Aorta (tissue), 5 donors: ENCODE measurements at regions not wholly inside any gene's neighbourhood (a gene's known extent, or its start where the extent isn't known, plus 50 kb on each side); places are given as distances from the start of the nearest gene placed in this dataset.
A peak's percentile ranks its signal among the peaks of the same experiment; 100 is the strongest.

Source experiments
- ATAC-seq: fragments of 200-7000 bp; cut with Tn5 transposase; one replicate; pipeline ENCODE4 v1.9.1; 2022; ENCODE audit warnings: moderate library complexity; ENCODE audit not compliant: low FRiP score
- DNase-seq, 2 donors: peaks; one replicate each; pipeline ENCODE4 v3.0.0-alpha.2; 2020
- H3K27ac ChIP-seq, 2 donors: one replicate each; pipeline ENCODE4 v1.5.1; 2013; ENCODE audit warnings: low read length in 2 of 2, mild to moderate bottlenecking in 2 of 2, moderate library complexity in 2 of 2, control low read depth in 1 of 2, inconsistent platforms in 1 of 2, low read depth in 1 of 2
- H3K27me3 ChIP-seq, 2 donors: one replicate each; pipeline ENCODE4 v1.6.1; 2013; ENCODE audit warnings: control low read depth in 1 of 2, low read length in 1 of 2, mild to moderate bottlenecking in 1 of 2, moderate library complexity in 1 of 2; ENCODE audit not compliant: insufficient read depth in 2 of 2, control insufficient read depth in 1 of 2
- H3K36me3 ChIP-seq, 2 donors: one replicate each; pipeline ENCODE4 v1.6.1; 2013; ENCODE audit warnings: control low read depth in 1 of 2, low read length in 1 of 2, mild to moderate bottlenecking in 1 of 2; ENCODE audit not compliant: insufficient read depth in 2 of 2, control insufficient read depth in 1 of 2
- H3K4me1 ChIP-seq, 2 donors: one replicate each; pipeline ENCODE4 v1.6.1; 2013; ENCODE audit warnings: low read length in 2 of 2, control low read depth in 1 of 2, mild to moderate bottlenecking in 1 of 2, moderate library complexity in 1 of 2; ENCODE audit not compliant: insufficient read depth in 2 of 2, control insufficient read depth in 1 of 2
- H3K4me3 ChIP-seq, 2 donors: one replicate each; pipeline ENCODE4 v1.5.1; 2013; ENCODE audit warnings: low read length in 2 of 2, control low read depth in 1 of 2, mild to moderate bottlenecking in 1 of 2
- H3K9me3 ChIP-seq: one replicate; pipeline ENCODE4 v1.6.1; 2013; ENCODE audit warnings: mild to moderate bottlenecking, low read length; ENCODE audit not compliant: control insufficient read depth
- WGBS, 2 donors: extraction: QIAGEN DNeasy Blood & Tissue Kit; methylation state at CpG; one replicate each; pipeline ENCODE4 v1.1.7; 2013; 5-methylcytosine and 5-hydroxymethylcytosine counted together
- intact Hi-C, 2 donors: fragments of 100-400 bp; cut with DNase I; formaldehyde crosslinking; loops; one replicate each; pipeline versions ENCODE4 v1.14.2 to v1.15.0; 2022
- donor health status: healthy with polysubstance abuse.
- donor health status: Bipolar disorder and iron deficiency.
- donor health status: DM: no; HTN: no; CAD: no.
- donor health status: DM: no; HTN: no; CAD: no.
- donor health status: DM: yes; HTN: yes; CAD: no.

DNA sequence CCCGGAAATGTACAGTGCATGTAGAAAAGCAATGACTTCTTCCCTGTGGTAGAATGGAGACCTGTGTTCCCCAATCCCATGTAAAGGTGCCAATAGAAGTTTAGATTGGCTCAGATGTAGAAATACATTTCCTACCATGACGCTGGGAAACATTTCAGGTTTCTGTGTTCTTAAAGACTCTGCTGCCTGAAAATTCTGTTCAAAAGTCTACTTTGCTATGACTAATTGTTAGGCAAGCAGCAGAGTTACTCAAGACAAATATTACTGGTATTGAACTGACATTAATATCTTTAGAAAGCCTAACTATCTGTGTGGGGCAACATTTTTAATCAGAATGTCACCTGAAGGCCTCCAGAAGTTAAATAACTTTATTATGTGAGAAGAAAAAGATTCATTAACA, 75.5 kb upstream of the ELL2 start:
- intact Hi-C loops = no loop called here
- no peaks in the 10 kb centered on the region for H3K36me3 ChIP-seq
- peak overlapping the region in 1 of 2 donors; percentile 72 for H3K27ac ChIP-seq
- no peak overlapping the region for H3K4me3 ChIP-seq
- H3K9me3 ChIP-seq = no peaks in the 10 kb centered on the region
- 3 to 11% methylated on average over 2 of the region's 2 CpGs for WGBS, 2 donors
- ATAC-seq (peak; percentile 26), DNase-seq (no peak)
- H3K27me3 ChIP-seq = no peaks in the 10 kb centered on the region
- peaks cover 0 to 2% of the 10 kb centered on the region in 2 donors for H3K4me1 ChIP-seq

DNA sequence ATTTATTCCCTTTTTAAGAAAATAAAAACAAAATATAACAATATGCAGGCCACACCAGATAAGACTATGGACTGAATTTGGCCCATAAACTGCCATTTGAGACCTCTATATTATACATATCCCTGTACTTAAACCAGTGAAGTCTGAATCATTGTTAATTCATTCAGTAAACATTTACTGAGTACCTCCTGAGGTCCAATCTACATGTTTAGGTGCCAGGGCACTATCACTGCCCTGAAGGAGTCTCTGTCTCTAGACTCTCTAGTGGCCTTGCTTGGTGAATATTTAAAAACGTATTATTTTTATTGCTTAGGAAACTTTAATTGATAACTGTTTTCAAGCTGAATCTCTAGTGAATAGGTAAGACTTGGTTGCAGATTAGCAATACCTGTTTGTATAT, 74.7 kb upstream of the ELL2 start:
- Histone ChIP-seq H3K4me1 (peaks cover 0 to 2% of the 10 kb centered on the region in 2 donors), H3K36me3 (no peaks in the 10 kb centered on the region), H3K4me3 (no peak overlapping the region), H3K9me3 (no peaks in the 10 kb centered on the region), H3K27me3 (no peaks in the 10 kb centered on the region), H3K27ac (no peak overlapping the region)
- 72 to 78% methylated on average over 1 of the region's 1 CpG for WGBS, 2 donors
- ATAC-seq = no peak
- intact Hi-C loops = no loop called here
- DNase-seq = no peak

DNA sequence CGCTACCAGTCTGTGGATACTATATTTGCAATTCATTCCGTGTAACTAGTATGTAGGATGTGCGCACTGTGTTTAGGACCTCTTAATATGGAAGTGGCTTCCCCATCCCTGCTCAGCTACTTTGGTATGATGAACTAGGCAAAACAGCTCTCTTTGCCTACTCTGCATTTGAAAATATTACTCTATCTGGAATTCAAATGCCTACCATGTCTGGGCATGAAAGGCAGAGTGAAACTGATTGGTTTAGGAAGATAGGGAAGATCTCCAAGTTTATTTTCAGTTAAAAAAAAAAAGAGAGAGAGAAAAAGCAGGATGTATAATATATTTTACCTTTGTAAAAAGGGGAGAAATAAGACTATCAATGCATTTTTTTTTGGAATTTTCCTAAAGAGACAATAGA, 74.1 kb upstream of the ELL2 start:
- Histone ChIP-seq H3K36me3 (no peaks in the 10 kb centered on the region), H3K27ac (no peak overlapping the region), H3K4me1 (peaks cover 0 to 2% of the 10 kb centered on the region in 2 donors), H3K9me3 (no peaks in the 10 kb centered on the region), H3K27me3 (no peaks in the 10 kb centered on the region), H3K4me3 (no peak overlapping the region)
- DNase-seq = no peak
- intact Hi-C loops = no loop called here
- WGBS, 2 donors = 95% methylated on average over 3 of the region's 3 CpGs
- ATAC-seq = no peak

DNA sequence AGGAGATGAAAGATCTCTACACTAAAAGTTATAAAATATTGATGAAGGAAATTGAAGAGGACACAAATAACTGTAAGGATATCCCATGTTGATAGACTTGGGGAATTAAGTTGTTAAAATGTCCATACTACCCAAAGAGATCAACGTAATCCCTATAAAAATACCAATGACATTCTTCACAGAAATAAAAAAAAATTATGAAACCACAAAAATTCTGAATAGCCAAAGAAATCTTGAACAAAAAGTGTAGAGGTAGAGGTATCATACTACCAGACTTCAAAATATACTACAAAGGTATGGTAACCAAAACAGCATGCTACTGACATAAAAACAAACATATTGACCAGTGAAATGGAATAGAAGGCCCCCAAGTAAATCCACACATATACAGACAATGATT, 71.5 kb upstream of the ELL2 start:
- no peaks in the 10 kb centered on the region for H3K27me3 ChIP-seq
- WGBS, 2 donors = 97 to 98% methylated on average over 1 of the region's 1 CpG
- no peaks in the 10 kb centered on the region for H3K9me3 ChIP-seq
- no peaks in the 10 kb centered on the region for H3K36me3 ChIP-seq
- H3K27ac ChIP-seq = no peak overlapping the region
- H3K4me1 ChIP-seq = peaks cover 0 to 2% of the 10 kb centered on the region in 2 donors
- no peak overlapping the region for H3K4me3 ChIP-seq
- intact Hi-C loops = no loop called here
- DNase-seq = no peak
- no peak for ATAC-seq

DNA sequence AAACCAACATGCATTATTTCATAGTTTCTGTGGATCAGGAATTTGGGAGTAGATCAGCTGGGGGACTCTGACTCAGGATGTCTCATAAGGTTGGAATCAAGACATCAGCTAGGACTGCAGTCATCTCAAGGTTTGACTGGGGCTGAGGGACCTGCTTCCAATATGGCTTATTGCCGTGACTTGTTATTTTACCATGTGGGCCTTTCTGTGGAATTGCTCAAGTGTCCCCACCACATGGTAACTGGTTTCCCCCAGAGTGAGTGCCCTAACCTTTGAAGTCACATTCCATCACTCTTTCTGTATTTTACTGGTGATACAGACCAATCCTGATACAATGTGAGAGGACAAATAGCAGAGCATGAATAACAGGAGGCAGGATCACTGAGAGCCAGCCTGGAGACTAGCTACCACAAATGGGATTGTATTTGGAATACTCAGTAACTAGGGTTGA, 70.2 kb upstream of the ELL2 start:
- 93 to 98% methylated on average over 1 of the region's 1 CpG for WGBS, 2 donors
- no peaks in the 10 kb centered on the region for H3K27me3 ChIP-seq
- H3K27ac ChIP-seq = no peak overlapping the region
- ATAC-seq (no peak), DNase-seq (no peak)
- no peak overlapping the region for H3K4me3 ChIP-seq
- H3K36me3 ChIP-seq = no peaks in the 10 kb centered on the region
- intact Hi-C loops = no loop called here
- H3K9me3 ChIP-seq = no peaks in the 10 kb centered on the region
- no peaks in the 10 kb centered on the region for H3K4me1 ChIP-seq

DNA sequence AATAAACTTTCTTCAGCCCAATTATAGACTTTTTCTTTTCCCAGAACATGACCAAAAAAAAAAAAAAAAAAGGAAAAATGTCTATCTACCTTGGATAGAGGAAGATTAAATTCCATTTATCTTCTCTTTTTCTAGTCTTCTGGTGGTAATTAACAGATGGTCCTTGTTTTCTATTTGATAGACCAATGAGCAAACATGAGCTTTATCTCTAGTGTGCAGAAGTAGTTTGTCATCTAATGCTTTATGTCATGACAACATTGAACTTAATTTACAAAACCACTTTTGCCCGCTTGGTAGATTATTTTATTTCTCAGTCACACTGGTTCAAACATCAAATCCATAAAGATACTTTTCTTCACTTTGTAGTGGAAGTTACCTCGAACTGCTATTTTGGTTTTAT, 69.5 kb upstream of the ELL2 start:
- H3K9me3 ChIP-seq = no peaks in the 10 kb centered on the region
- no peak for DNase-seq
- no peaks in the 10 kb centered on the region for H3K36me3 ChIP-seq
- H3K4me1 ChIP-seq = no peaks in the 10 kb centered on the region
- H3K27me3 ChIP-seq = no peaks in the 10 kb centered on the region
- ATAC-seq = no peak
- H3K4me3 ChIP-seq = no peak overlapping the region
- intact Hi-C loops = no loop called here
- WGBS, 2 donors = 94 to 99% methylated on average over 2 of the region's 2 CpGs
- H3K27ac ChIP-seq = no peak overlapping the region

DNA sequence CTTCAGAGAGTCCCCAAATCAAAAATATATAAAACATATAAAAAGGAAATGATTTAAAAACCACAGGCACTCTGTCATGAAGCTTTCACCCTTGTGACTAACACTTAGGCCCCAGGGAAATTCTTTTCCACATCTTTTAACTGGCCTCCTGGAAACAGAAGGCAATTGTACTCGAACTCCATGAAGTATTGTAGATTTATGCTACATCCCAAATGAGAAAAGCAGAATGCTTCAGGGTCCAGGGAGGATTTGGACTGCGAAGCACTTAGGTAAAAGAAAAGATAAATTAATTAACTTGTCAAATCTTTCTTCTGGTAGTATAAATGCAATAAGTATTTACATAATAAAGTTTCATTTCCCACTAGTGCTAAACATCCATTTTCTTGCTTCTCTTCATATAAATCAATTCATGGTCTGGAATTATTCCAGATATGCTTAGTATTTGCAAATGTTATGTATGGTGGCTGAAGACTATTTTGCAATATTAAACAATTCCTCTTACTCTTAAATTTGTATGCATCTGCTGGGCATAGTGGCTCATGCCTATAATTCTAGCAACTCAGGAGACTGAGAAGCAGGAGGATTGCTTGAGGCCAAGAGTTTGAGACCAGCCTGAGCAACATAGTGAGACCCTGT, 64.9 kb upstream of the ELL2 start:
- DNase-seq (no peak), ATAC-seq (no peak)
- H3K4me3 ChIP-seq = no peak overlapping the region
- 87% methylated on average over 2 of the region's 2 CpGs for whole genome bisulfite sequencing, 2 donors
- no peaks in the 10 kb centered on the region for H3K27me3 ChIP-seq
- H3K36me3 ChIP-seq = no peaks in the 10 kb centered on the region
- no peak overlapping the region for H3K27ac ChIP-seq
- no peaks in the 10 kb centered on the region for H3K9me3 ChIP-seq
- peaks cover 0 to 6% of the 10 kb centered on the region in 2 donors for H3K4me1 ChIP-seq
- intact Hi-C loops = loop anchor here (10.0 kb wide), 2 partner anchors 62 to 308 kb away; partner anchors contain the start of gene ELL2 (in 1 of the 2)

DNA sequence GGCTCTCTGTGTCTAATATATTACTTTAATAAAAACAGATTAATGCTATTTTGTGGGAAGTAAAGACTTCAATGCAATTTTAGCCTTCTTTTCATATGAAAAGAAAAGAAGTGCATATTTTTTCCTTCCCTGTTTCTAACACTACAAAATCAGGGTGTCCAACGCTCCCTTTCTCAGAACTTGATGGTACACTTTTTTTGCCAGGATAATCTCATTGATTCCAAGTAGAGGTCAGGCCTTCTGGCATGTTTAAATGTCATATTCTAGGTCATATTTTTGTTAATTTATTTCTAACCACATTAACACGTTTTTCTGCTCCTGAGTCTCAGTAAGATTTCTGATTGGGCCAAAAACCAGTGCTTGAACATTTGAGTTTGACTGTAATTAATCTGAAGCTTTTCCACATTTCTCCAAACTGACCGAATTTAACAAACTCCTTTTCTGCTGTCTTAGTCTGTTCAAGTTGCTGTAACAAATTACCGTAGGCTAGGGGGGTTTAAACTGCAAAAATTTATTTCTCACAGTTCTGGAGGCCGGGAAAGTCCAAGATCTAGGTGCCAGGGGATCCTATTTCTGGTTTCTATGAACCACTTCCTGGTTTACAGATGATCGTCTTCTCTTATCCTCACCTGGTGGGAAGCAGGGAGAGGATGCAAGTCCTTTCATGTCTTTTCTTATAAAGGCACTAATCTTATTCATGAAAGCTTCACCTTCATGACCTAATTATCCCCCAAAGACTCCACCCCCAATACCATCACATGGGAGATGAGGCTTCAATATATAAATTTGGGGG, 63.2 kb upstream of the ELL2 start:
- DNase-seq (no peak), ATAC-seq (no peak)
- Histone ChIP-seq H3K9me3 (no peaks in the 10 kb centered on the region), H3K4me1 (peaks cover 0 to 6% of the 10 kb centered on the region in 2 donors), H3K27ac (no peak overlapping the region), H3K27me3 (no peaks in the 10 kb centered on the region), H3K4me3 (no peak overlapping the region), H3K36me3 (no peaks in the 10 kb centered on the region)
- intact Hi-C loops = loop anchor here (10.0 kb wide), 2 partner anchors 60 to 310 kb away; partner anchors contain the start of gene ELL2 (in 1 of the 2)
- WGBS, 2 donors = 57 to 68% methylated on average over 6 of the region's 6 CpGs

DNA sequence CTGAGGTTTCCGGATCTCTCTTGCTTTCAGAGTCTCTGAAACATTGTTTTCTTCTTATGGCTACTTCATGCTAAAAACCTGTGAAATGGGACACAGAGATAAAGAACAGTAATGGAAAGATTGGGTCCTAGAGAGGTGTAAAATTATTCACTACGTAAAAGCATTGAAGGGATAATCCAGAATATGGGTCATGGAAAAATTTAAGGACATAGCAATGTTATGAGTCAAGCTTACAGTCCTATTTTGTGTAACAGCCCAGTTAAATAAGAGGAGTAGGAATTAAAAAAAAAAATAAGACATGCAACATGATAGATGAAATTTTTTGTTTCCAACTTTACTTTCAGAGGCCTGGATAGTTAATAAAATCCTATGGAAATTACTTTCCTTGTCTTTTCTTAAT, 61.9 kb upstream of the ELL2 start:
- no peaks in the 10 kb centered on the region for H3K27me3 ChIP-seq
- H3K36me3 ChIP-seq = no peaks in the 10 kb centered on the region
- intact Hi-C loops = loop anchor here (10.0 kb wide), 2 partner anchors 59 to 311 kb away; partner anchors contain the start of gene ELL2 (in 1 of the 2)
- no peaks in the 10 kb centered on the region for H3K9me3 ChIP-seq
- DNase-seq (no peak), ATAC-seq (peak; percentile 80)
- no peak overlapping the region for H3K4me3 ChIP-seq
- H3K4me1 ChIP-seq = peaks cover 0 to 6% of the 10 kb centered on the region in 2 donors
- H3K27ac ChIP-seq = no peak overlapping the region
- WGBS, 2 donors = 34 to 41% methylated on average over 2 of the region's 2 CpGs
